DND-41 (cell line): ENCODE measurements at regions not wholly inside any gene's neighbourhood (a gene's known extent, or its start where the extent isn't known, plus 50 kb on each side); places are given as distances from the start of the nearest gene placed in this dataset.

ENCODE experiments used
- ATAC-seq: fragments of 200-7000 bp; cut with Tn5 transposase; 3 replicates; pipeline ENCODE4 v1.9.1; 2021; ENCODE audit warnings: low read depth; ENCODE audit not compliant: insufficient read depth
- DNase-seq: peaks from one replicate; pipeline ENCODE4 v3.0.0-alpha.2; 2020
- H2AFZ ChIP-seq: 2 replicates; pipeline ENCODE4 v1.6.0; 2012; ENCODE audit warnings: low read depth, low read length
- H3K27ac ChIP-seq: 2 replicates; pipeline ENCODE4 v1.5.1; 2012; ENCODE audit warnings: low read length, inconsistent platforms
- H3K27me3 ChIP-seq: fragments of 200-600 bp; sonication (generic); 2 replicates; pipeline ENCODE4 v1.6.0; 2012; ENCODE audit warnings: low read length, mild to moderate bottlenecking, inconsistent platforms; ENCODE audit not compliant: insufficient read depth, poor library complexity
- H3K36me3 ChIP-seq: 2 replicates; pipeline ENCODE4 v1.5.1; 2012; ENCODE audit warnings: low read length, inconsistent platforms; ENCODE audit not compliant: insufficient read depth
- H3K4me1 ChIP-seq: 2 replicates; pipeline ENCODE4 v1.5.1; 2012; ENCODE audit warnings: mild to moderate bottlenecking, low read length; ENCODE audit not compliant: insufficient read depth
- H3K4me2 ChIP-seq: 2 replicates; pipeline ENCODE4 v1.6.0; 2012; ENCODE audit warnings: mild to moderate bottlenecking, moderate library complexity, low read length, inconsistent platforms; ENCODE audit not compliant: insufficient read depth
- H3K4me3 ChIP-seq, 2 experiments: fragments of 200-600 bp in 1 of 2; shearing (Covaris generic) in 1 of 2; 2 replicates each; pipeline ENCODE4 v1.5.1; 2012 to 2016; ENCODE audit warnings: inconsistent platforms in 2 of 2, low read length in 2 of 2, mild to moderate bottlenecking in 2 of 2, low read depth in 1 of 2, moderate library complexity in 1 of 2
- H3K79me2 ChIP-seq: 2 replicates; pipeline ENCODE4 v1.6.0; 2012; ENCODE audit warnings: low read length, inconsistent platforms; ENCODE audit not compliant: insufficient read depth
- H3K9ac ChIP-seq: 2 replicates; pipeline ENCODE4 v1.6.0; 2012; ENCODE audit warnings: low read depth, mild to moderate bottlenecking, inconsistent platforms, low read length, moderate library complexity
- H3K9me3 ChIP-seq: 2 replicates; pipeline ENCODE4 v1.5.1; 2012; ENCODE audit warnings: low read length, moderate library complexity, mild to moderate bottlenecking, inconsistent platforms; ENCODE audit not compliant: insufficient read depth, severe bottlenecking
- H4K20me1 ChIP-seq: 2 replicates; pipeline ENCODE4 v1.6.0; 2012; ENCODE audit warnings: low read length; ENCODE audit not compliant: insufficient read depth
- CTCF ChIP-seq: IDR thresholded peaks from 2 replicates; pipeline ENCODE4 v1.5.1; 2012; ENCODE audit warnings: borderline replicate concordance, low read length, moderate library complexity, mild to moderate bottlenecking; ENCODE audit not compliant: poor library complexity, severe bottlenecking; ENCODE audit errors: extremely low read depth
- EZH2 ChIP-seq: IDR thresholded peaks from 3 replicates; pipeline ENCODE4 v1.6.1; 2012; ENCODE audit warnings: borderline replicate concordance, low read depth, mild to moderate bottlenecking, moderate library complexity, low read length, inconsistent platforms; ENCODE audit not compliant: severe bottlenecking

- Histone ChIP-seq H3K27me3 (no peaks in the 10 kb centered on the region), H3K4me2 (no peak overlapping the region), H3K4me3 (no peak overlapping the region), H3K4me1 (no peaks in the 10 kb centered on the region), H3K27ac (no peak overlapping the region), H3K9ac (no peak overlapping the region), H3K36me3 (no peaks in the 10 kb centered on the region), H3K79me2 (no peaks in the 10 kb centered on the region), H2AFZ (no peak overlapping the region), H4K20me1 (no peaks in the 10 kb centered on the region), H3K9me3 (no peaks in the 10 kb centered on the region)
- no peak for DNase-seq
- TF ChIP-seq EZH2 (no peak), CTCF (no peak)
- ATAC-seq, result no peak
Observed at GRCh38 chr2:164190700-164191099, 430.6 kb downstream of the GRB14 start.

- H2AFZ ChIP-seq, result no peak overlapping the region
- H3K27me3 ChIP-seq, result no peaks in the 10 kb centered on the region
- TF ChIP-seq CTCF (no peak), EZH2 (no peak)
- H3K36me3 ChIP-seq, result no peaks in the 10 kb centered on the region
- H3K9me3 ChIP-seq, result no peaks in the 10 kb centered on the region
- H3K4me1 ChIP-seq, result no peaks in the 10 kb centered on the region
- no peak for ATAC-seq
- no peak overlapping the region for H3K4me2 ChIP-seq
- no peak overlapping the region for H3K9ac ChIP-seq
- no peak overlapping the region for H3K4me3 ChIP-seq
- no peak overlapping the region for H3K27ac ChIP-seq
- DNase-seq, result no peak
- H4K20me1 ChIP-seq, result no peaks in the 10 kb centered on the region
- no peaks in the 10 kb centered on the region for H3K79me2 ChIP-seq
Observed at GRCh38 chr2:164189851-164190250, 431.4 kb downstream of the GRB14 start.

GRCh38 chr2:164187121-164187520 is 434.2 kb downstream of the GRB14 start:
- DNase-seq (no peak), ATAC-seq (no peak)
- Histone ChIP-seq H3K79me2 (no peaks in the 10 kb centered on the region), H3K27me3 (no peaks in the 10 kb centered on the region), H3K27ac (no peak overlapping the region), H3K9ac (no peak overlapping the region), H3K9me3 (no peaks in the 10 kb centered on the region), H2AFZ (no peak overlapping the region), H4K20me1 (no peaks in the 10 kb centered on the region), H3K4me3 (no peak overlapping the region), H3K36me3 (no peaks in the 10 kb centered on the region), H3K4me1 (no peaks in the 10 kb centered on the region), H3K4me2 (no peak overlapping the region)
- TF ChIP-seq EZH2, result no peak
- no peak for TF ChIP-seq CTCF

- no peak for DNase-seq
- Histone ChIP-seq H2AFZ (no peak overlapping the region), H4K20me1 (no peaks in the 10 kb centered on the region)
Observed at GRCh38 chr2:164186591-164186990, 434.7 kb downstream of the GRB14 start.

More at GRCh38 chr2:164186591-164186990, 434.7 kb downstream of the GRB14 start:
- ATAC-seq, result no peak
- H3K4me1 ChIP-seq, result no peaks in the 10 kb centered on the region
- no peaks in the 10 kb centered on the region for H3K9me3 ChIP-seq
- no peaks in the 10 kb centered on the region for H3K27me3 ChIP-seq
- H3K36me3 ChIP-seq, result no peaks in the 10 kb centered on the region
- no peak overlapping the region for H3K4me3 ChIP-seq
- no peak overlapping the region for H3K4me2 ChIP-seq
- TF ChIP-seq CTCF, result no peak
- no peak for TF ChIP-seq EZH2
- no peak overlapping the region for H3K9ac ChIP-seq
- H3K79me2 ChIP-seq, result no peaks in the 10 kb centered on the region
- H3K27ac ChIP-seq, result no peak overlapping the region
